Adrenal gland (tissue), 9 donors: ENCODE measurements at regions not wholly inside any gene's neighbourhood (a gene's known extent, or its start where the extent isn't known, plus 50 kb on each side); places are given as distances from the start of the nearest gene placed in this dataset.

Experiments used
- DNase-seq, 7 donors: peaks; one replicate each; pipeline ENCODE4 v3.0.0-alpha.2; 2019 to 2020
- H3K27ac ChIP-seq, 5 donors: fragments of 200-600 bp; sonication (generic) in 4 of 5; 1 replicate in 3 of 5; 2 replicates in 2 of 5; pipeline versions ENCODE4 v1.5.1 to v1.8.0; 2016 to 2020; ENCODE audit warnings: mild to moderate bottlenecking in 1 of 5
- H3K27me3 ChIP-seq: fragments of 200-600 bp; 2 replicates; pipeline ENCODE4 v1.8.0; 2021
- H3K36me3 ChIP-seq, 2 donors: fragments of 200-600 bp; replicated peaks in 1 of 2; 1 replicate in 1 of 2; 2 replicates in 1 of 2; pipeline versions ENCODE4 v1.5.1 to v1.8.0; 2018 to 2022
- H3K4me1 ChIP-seq, 2 donors: fragments of 200-600 bp; replicated peaks in 1 of 2; 1 replicate in 1 of 2; 2 replicates in 1 of 2; pipeline versions ENCODE4 v1.5.1 to v1.8.0; 2018 to 2021
- H3K4me3 ChIP-seq, 4 donors: fragments of 200-600 bp; sonication (generic) in 3 of 4; one replicate each; pipeline ENCODE4 v1.5.1; 2016 to 2018
- H3K9me3 ChIP-seq, 3 donors: fragments of 200-600 bp; sonication (generic) in 1 of 3; replicated peaks in 1 of 3; 1 replicate in 2 of 3; 2 replicates in 1 of 3; pipeline versions ENCODE4 v1.5.1 to v1.8.0; 2016 to 2021
- POLR2A ChIP-seq, 2 donors: fragments of 450-650 bp; IDR thresholded peaks; one replicate each; pipeline ENCODE4 v1.6.1; 2017; ENCODE audit warnings: antibody characterized with exemption in 2 of 2, mild to moderate bottlenecking in 2 of 2, moderate library complexity in 1 of 2
- WGBS, 4 donors: extraction: QIAGEN DNeasy Blood & Tissue Kit in 2 of 4; methylation state at CpG; one replicate each; pipeline versions ENCODE4 v1.1.5 to v1.1.7; 2013 to 2017; 5-methylcytosine and 5-hydroxymethylcytosine counted together
- intact Hi-C, 2 donors: fragments of 100-400 bp; cut with DNase I; formaldehyde crosslinking; loops; one replicate each; pipeline versions ENCODE4 v1.14.1 to v1.15.0; 2022 to 2023
- TF ChIP-seq, protein P1 (sequence below), 6 experiments: fragments of 450-650 bp in 4 of 6; fragments of 200-600 bp in 2 of 6; sonication (generic) in 1 of 6; IDR thresholded peaks; 1 replicate in 5 of 6; 2 replicates in 1 of 6; pipeline versions ENCODE4 v1.5.1 to v1.8.0; 2016 to 2021; ENCODE audit warnings: antibody characterized with exemption in 6 of 6, mild to moderate bottlenecking in 2 of 6, moderate library complexity in 1 of 6
- donor health status: healthy with polysubstance abuse.
- donor health status: Bipolar disorder and iron deficiency.
- donor health status: DM: yes; HTN: yes; CAD: no.
- donor health status: DM: no; HTN: no; CAD: no.
- donor health status: DM: no; HTN: no; CAD: no.

DNA sequence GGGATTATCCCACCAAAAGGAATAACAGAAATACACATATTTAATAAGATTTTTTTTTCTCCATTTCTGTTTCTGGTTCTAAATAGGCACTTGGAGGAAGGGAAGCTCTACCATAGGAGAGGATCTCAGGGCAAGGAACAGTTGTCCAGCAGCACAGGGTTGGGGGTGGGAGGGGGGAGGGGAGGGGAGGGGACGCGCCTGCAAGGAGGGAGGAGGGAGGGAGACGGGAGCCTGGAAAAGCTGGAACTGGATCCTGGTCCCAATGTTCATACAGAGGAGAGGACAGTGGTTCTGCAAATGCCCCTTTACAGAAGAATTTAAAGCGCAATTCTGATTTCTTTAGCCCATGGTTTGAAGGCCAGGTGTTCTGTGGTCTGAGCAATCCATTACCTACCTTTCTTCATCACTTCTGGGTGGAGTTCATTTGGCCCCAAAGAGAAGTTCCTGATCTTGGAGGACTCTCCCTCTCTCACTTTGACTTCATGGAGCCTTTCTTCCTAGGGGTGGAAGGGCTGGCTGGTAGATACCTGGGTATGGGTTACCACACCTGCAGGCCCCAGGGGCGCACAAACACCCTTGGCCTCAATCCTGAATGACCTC is 348.9 kb upstream of the NCAM1 start:
- H3K27ac ChIP-seq, result no peak overlapping the region

DNA sequence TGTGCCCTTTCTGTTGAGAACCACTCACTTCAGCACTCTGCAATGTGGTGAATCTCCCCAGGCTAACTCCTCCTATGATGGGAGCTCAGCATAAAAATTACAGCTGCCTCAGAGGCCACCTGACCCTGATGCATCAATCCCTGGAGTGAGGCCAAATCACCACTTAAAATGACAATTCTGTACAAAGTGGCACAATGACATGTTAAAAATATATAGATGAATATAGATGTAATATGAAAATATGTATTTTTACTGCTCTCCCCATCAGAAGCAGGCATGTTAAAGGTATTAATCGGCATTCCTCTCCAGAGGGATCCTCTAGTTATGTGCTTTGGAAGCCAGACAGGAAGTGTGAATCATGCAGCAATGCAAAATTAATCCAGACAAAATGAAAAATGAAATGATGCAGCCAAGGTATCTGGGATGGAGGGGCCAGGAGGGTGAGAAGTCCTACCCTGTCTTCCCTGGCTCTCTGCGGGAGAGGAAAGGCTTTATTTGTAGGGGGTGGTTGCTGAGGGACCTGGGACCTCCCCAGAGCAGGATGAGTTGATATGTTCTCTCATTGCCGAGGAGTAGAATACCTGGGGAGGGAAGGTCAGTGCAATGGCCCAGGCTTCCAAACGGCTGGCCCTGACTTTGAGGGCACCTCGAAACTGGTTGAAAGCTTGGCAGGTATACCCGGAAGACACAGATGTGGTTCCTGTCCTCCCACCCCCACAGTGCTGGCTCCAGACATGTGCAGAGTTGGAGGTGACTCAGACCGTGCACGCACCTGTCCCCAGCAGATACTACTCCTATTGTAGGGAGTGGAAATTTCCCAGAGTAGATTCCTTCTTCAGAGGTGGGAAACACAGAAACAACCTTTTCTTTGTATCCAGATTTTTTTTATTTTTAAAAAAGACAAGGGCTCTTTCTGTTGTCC is 347.9 kb upstream of the NCAM1 start:
- Histone ChIP-seq H3K27me3 (no peaks in the 10 kb centered on the region), H3K4me3 (no peak overlapping the region), H3K4me1 (peaks cover 0 to 10% of the 10 kb centered on the region in 2 donors), H3K27ac (peak overlapping the region in 1 of 5 donors; percentile 45), H3K36me3 (no peaks in the 10 kb centered on the region), H3K9me3 (no peaks in the 10 kb centered on the region)
- no peak for TF ChIP-seq POLR2A (IDR thresholded peaks at IDR 0.05)
- TF ChIP-seq, protein P1, sequence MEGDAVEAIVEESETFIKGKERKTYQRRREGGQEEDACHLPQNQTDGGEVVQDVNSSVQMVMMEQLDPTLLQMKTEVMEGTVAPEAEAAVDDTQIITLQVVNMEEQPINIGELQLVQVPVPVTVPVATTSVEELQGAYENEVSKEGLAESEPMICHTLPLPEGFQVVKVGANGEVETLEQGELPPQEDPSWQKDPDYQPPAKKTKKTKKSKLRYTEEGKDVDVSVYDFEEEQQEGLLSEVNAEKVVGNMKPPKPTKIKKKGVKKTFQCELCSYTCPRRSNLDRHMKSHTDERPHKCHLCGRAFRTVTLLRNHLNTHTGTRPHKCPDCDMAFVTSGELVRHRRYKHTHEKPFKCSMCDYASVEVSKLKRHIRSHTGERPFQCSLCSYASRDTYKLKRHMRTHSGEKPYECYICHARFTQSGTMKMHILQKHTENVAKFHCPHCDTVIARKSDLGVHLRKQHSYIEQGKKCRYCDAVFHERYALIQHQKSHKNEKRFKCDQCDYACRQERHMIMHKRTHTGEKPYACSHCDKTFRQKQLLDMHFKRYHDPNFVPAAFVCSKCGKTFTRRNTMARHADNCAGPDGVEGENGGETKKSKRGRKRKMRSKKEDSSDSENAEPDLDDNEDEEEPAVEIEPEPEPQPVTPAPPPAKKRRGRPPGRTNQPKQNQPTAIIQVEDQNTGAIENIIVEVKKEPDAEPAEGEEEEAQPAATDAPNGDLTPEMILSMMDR (IDR thresholded peaks at IDR 0.05), result no peak
- DNase-seq, result peak in 5 of 7 donors; percentile 13 to 44 (median 36)
- intact Hi-C loops, result no loop called here
- WGBS, 4 donors, result 31 to 42% (median 36%) methylated on average over 5 to 8 of the region's 8 CpGs

More for the DNA sequence above, 348.9 kb upstream of the NCAM1 start:
- WGBS, 4 donors, result 54 to 82% (median 62%) methylated on average over 3 to 5 of the region's 5 CpGs
- TF ChIP-seq POLR2A (IDR thresholded peaks at IDR 0.05), result no peak
- TF ChIP-seq, protein P1 (IDR thresholded peaks at IDR 0.05), result no peak
- H3K9me3 ChIP-seq, result no peaks in the 10 kb centered on the region
- no peak for DNase-seq
- H3K4me1 ChIP-seq, result peaks cover 0 to 10% of the 10 kb centered on the region in 2 donors
- H3K36me3 ChIP-seq, result no peaks in the 10 kb centered on the region
- H3K27me3 ChIP-seq, result no peaks in the 10 kb centered on the region
- no peak overlapping the region for H3K4me3 ChIP-seq
- intact Hi-C loops, result no loop called here

DNA sequence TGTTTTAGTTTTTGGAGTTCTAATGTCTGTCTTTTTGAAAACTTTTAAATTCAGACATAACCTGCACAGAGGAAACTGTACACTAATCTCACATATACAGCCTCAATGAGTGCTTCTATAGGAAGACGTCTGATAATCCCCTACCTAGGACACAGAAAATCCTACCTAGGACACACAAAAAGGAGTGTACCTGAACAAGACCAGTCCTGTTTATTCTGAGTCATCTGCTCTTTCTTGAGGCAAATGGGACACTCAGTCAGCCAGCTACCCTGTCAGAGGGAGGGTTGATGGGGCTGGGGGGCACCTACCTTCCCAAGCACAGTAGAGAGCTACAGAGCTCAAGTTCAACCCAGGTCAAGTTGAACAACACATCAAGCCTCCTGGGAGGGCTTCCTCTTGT is 346.6 kb upstream of the NCAM1 start:
- H3K4me1 ChIP-seq, result peaks cover 0 to 10% of the 10 kb centered on the region in 2 donors
- TF ChIP-seq, protein P1 (IDR thresholded peaks at IDR 0.05), result no peak
- TF ChIP-seq POLR2A (IDR thresholded peaks at IDR 0.05), result no peak
- no peaks in the 10 kb centered on the region for H3K27me3 ChIP-seq
- H3K36me3 ChIP-seq, result no peaks in the 10 kb centered on the region
- H3K27ac ChIP-seq, result no peak overlapping the region
- no peaks in the 10 kb centered on the region for H3K9me3 ChIP-seq
- intact Hi-C loops, result no loop called here
- 88 to 95% (median 89%) methylated on average over 1 of the region's 1 CpG for WGBS, 4 donors
- no peak for DNase-seq
- no peak overlapping the region for H3K4me3 ChIP-seq

DNA sequence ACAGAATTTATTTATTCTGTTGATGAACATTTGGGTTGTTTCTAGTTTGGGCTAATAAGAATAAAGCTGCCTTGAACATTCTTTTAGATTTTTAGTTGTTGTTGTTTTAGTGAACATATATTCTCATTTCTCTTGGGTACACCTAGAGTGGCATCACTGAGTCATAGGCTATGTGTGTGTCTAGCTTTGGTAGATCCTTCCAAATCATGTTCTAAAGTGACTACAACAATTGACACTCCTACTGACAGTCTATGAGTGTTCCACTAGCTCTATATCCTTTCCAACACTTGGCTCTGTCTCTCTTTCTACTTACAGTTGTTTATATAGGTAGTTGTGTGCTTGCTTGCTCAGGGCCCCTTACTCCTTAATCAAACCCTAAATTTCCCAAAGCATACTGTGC is 346.0 kb upstream of the NCAM1 start:
- intact Hi-C loops, result no loop called here
- DNase-seq, result no peak
- Histone ChIP-seq H3K27ac (no peak overlapping the region), H3K27me3 (no peaks in the 10 kb centered on the region), H3K9me3 (no peaks in the 10 kb centered on the region), H3K4me1 (peaks cover 0 to 10% of the 10 kb centered on the region in 2 donors), H3K36me3 (no peaks in the 10 kb centered on the region), H3K4me3 (no peak overlapping the region)
- TF ChIP-seq, protein P1 (IDR thresholded peaks at IDR 0.05), result no peak
- TF ChIP-seq POLR2A (IDR thresholded peaks at IDR 0.05), result no peak
